ENCODE measurements at regions not wholly inside any gene's neighbourhood (a gene's known extent, or its start where the extent isn't known, plus 50 kb on each side); places are given as distances from the start of the nearest gene placed in this dataset.

DNA sequence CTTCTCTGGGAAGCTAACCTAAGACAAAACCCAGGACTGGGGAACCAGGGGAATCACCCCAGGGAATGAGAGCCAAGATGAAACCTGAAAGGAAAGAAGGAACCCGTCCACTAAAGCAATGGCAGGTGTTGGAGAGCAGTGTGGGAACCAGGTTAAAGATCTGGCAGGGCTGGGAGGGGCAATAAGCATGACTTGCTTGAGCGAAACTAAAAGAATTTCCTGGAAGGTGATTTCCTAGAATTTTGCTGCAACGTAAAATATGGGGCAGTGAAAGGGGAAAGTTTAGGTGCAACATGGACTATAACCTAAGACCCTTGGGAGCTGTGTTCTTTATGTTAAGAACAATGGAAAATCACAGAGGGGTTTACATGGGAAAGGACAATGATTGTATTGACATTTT lies 126.2 kb upstream of the SSTR4 start:
- peaks cover 8 to 12% of the 10 kb centered on the region in 2 experiments; a peak in 4 of 5 replicates for H3K9me3 Mint-ChIP-seq
- Histone ChIP-seq H2BK15ac (ENCODE audit: low read depth, low read length) (no peak overlapping the region), H2BK5ac (ENCODE audit: insufficient read length, low read length) (no peak overlapping the region), H3K23me2 (ENCODE audit: insufficient read length, low read depth, low read length, poor library complexity, severe bottlenecking) (no peaks in the 10 kb centered on the region), H3K4me2 (ENCODE audit: insufficient read depth, insufficient read length, low read length) (no peak overlapping the region), H3K14ac (ENCODE audit: insufficient read depth, low read length) (no peak overlapping the region), H3K79me1 (ENCODE audit: insufficient read depth, low read depth, low read length, poor library complexity, severe bottlenecking) (no peaks in the 10 kb centered on the region), H3K4ac (ENCODE audit: low read depth, low read length) (no peak overlapping the region), H2AFZ (ENCODE audit: low read length) (no peak overlapping the region), H3K18ac (ENCODE audit: insufficient read length, low read depth, low read length) (no peak overlapping the region), H4K8ac (replicated peaks; ENCODE audit: insufficient read length, low read depth, low read length) (no peak overlapping the region), H3K27me3 (ENCODE audit: insufficient read depth, low read length) (no peaks in the 10 kb centered on the region), H2AK5ac (ENCODE audit: insufficient read length, low read length) (no peak overlapping the region), H4K91ac (ENCODE audit: insufficient read length, low read depth, low read length) (no peak overlapping the region), H2BK120ac (ENCODE audit: low read depth, low read length, poor library complexity, severe bottlenecking) (no peak overlapping the region), H2BK12ac (ENCODE audit: insufficient read length, low read depth, low read length) (no peak overlapping the region), H3K23ac (ENCODE audit: insufficient read length, low read depth, low read length) (no peak overlapping the region), H4K20me1 (ENCODE audit: control insufficient read depth, insufficient read depth, insufficient read length) (no peaks in the 10 kb centered on the region), H3K4me1 (ENCODE audit: insufficient read depth, low read length) (no peaks in the 10 kb centered on the region), H2BK20ac (ENCODE audit: low read depth, low read length, poor library complexity, severe bottlenecking) (no peak overlapping the region), H3K27ac (ENCODE audit: insufficient read length, low read depth, low read length) (no peak overlapping the region), H3K79me2 (ENCODE audit: insufficient read depth, low read length) (no peaks in the 10 kb centered on the region), H3T11ph (ENCODE audit: low read length) (no peak overlapping the region), H4K5ac (ENCODE audit: insufficient read length, low read depth, low read length) (no peak overlapping the region), H3K9me3 (ENCODE audit: control insufficient read depth, low read depth, low read length) (no peaks in the 10 kb centered on the region), H3K56ac (ENCODE audit: insufficient read length, low read depth, low read length) (no peak overlapping the region), H3K9ac (ENCODE audit: extremely low read depth, insufficient read length, low read length) (no peak overlapping the region)
- peaks cover 3% of the 10 kb centered on the region for H3K27me3 Mint-ChIP-seq (ENCODE audit: low read depth)
- peaks cover 3 to 5% of the 10 kb centered on the region in 2 experiments; a peak in 2 of 4 replicates for H3K4me1 Mint-ChIP-seq
- H3K4me3 Mint-ChIP-seq: no peak overlapping the region
- H3K36me3 Mint-ChIP-seq (ENCODE audit: insufficient read depth in 1 of 3, low read depth in 3 of 3): no peaks in the 10 kb centered on the region
- TF ChIP-seq, protein P1, sequence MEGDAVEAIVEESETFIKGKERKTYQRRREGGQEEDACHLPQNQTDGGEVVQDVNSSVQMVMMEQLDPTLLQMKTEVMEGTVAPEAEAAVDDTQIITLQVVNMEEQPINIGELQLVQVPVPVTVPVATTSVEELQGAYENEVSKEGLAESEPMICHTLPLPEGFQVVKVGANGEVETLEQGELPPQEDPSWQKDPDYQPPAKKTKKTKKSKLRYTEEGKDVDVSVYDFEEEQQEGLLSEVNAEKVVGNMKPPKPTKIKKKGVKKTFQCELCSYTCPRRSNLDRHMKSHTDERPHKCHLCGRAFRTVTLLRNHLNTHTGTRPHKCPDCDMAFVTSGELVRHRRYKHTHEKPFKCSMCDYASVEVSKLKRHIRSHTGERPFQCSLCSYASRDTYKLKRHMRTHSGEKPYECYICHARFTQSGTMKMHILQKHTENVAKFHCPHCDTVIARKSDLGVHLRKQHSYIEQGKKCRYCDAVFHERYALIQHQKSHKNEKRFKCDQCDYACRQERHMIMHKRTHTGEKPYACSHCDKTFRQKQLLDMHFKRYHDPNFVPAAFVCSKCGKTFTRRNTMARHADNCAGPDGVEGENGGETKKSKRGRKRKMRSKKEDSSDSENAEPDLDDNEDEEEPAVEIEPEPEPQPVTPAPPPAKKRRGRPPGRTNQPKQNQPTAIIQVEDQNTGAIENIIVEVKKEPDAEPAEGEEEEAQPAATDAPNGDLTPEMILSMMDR (conservative IDR thresholded peaks at IDR 0.05): no peak
- no peak for DNase-seq
- no CpG with 5 or more reads among the region's 3 CpGs for WGBS (ENCODE audit: extremely low coverage, insufficient read length, low lambda C conversion rate)
- no peak overlapping the region for H3K27ac Mint-ChIP-seq
